Activated T-helper 1 cell treated with Interleukin-2 at 50 U/mL for 16 hours (primary cell): ENCODE measurements at regions not wholly inside any gene's neighbourhood (a gene's known extent, or its start where the extent isn't known, plus 50 kb on each side); places are given as distances from the start of the nearest gene placed in this dataset.
A peak's percentile ranks its signal among the peaks of the same experiment; 100 is the strongest.
"Not testable (repeated sequence)": the region's sequence is repeated elsewhere in the genome, so short reads cannot be mapped to it uniquely, and the experiment has no call there.

Experiments used
- DNase-seq: peaks from one replicate; pipeline ENCODE4 v3.0.0-alpha.2; 2020; ENCODE audit warnings: low read depth

DNA sequence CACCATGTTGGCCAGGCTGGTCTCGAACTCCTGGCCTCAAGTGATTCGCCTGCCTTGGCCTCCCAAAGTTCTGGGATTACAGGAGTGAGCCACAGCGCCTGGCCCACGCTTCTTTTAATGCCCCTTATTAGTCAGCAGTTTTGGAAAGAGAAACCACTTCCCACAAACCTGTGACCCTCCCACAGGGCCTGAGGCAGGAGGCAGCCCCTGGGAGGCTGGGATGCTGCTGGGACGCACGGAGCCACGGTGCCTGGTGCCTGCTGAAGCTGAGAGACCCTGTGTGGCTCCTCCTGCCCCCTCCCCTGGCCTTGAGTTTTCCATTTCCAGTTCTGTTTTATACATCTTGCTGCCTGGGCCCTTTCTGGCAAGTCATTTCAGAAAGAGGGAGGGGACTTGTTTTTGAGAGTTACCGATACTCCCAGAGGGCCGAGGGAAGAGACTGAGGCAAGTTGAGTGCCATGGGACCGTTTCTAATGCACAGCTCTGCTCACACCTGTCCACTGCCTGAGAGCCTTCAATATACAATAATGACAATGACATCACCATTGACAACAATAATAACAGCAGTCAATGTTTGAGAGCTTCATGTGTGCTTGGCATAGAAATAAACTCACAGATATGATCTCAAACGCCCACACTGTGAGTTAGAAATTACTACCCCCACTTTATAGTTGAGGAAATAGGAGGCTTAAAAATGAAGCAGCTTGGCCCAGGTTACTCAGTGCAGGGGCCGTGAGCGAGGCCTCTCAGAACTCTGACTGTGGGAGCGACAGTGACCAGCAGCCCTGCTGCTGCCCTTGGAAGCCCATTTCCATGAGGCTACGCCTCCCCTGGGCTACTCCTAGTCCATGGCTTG lies 78.1 kb upstream of the YWHAQ start:
- no peak for DNase-seq

DNA sequence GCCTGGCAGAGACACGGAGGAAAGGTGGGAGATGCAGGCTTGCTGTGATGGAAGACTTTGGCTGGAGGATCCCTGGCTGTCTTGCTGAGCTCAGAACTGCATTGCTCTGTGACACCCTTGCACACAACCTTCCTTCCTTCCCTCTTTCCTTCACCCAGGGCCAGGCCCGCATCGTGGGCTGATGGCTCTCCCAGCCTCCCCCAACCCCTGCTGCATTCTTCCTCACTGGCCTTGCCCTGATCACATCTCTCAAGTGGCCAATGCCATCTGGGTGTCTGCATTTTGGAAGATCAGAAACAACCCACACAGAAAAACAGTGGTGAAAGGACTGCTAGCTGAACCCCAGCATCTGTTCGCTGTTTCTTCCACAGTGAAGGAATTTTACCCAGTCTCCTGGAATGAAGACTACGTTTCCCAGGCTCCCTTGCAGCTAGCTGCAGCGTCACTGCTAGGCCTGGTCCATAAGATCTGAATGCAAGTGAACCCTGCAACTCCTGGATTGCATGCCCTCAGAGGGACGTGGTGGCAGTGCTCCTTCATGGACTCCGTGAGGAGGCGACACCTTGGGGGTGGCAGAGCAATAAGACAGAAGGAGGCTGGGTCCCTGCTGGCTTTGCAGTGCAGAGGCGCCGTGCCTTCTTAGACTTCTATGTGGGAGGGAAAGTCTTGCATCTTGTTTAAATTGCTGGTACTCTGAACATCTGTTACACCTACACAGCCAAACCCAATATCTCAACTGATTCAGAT lies 78.9 kb upstream of the YWHAQ start:
- no peak for DNase-seq

DNA sequence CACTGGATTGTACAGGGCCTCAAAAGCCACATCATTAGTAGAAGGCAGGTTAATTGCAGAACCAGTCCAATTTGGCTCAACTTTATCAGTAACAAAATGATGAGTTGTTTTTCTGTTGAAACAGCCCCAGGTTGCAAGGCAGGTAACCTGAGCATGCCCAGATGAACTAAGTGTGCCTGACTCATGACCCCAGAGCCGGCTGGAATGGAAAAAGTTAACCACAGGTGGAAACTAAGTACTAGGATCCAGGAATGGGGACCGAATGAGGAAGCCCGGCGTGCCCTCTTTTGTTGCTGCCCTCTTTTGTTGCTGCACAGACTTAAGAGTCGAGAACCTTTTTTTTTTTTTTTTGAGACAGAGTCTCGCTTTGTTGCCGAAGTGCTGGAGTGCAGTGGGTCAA lies 79.5 kb upstream of the YWHAQ start:
- no peak for DNase-seq

DNA sequence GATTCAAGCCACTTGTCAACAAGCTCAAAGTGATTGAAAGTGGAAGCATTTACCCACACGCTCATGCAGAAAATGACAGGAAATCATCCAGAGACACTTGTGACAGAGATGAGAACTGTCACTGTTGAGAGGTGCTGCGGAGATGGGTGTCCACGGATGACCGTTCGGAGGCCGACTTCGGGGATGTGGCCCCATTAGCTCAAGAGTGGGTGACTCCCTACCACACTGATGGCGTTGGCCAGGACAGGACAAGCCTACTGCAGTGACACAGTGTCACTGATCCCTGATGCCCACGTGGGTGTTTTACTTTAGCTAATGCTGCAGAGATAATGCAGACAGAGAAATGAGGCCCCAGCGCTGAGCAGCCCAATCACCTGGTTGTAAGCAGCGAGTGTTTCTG lies 81.5 kb upstream of the YWHAQ start:
- no peak for DNase-seq

DNA sequence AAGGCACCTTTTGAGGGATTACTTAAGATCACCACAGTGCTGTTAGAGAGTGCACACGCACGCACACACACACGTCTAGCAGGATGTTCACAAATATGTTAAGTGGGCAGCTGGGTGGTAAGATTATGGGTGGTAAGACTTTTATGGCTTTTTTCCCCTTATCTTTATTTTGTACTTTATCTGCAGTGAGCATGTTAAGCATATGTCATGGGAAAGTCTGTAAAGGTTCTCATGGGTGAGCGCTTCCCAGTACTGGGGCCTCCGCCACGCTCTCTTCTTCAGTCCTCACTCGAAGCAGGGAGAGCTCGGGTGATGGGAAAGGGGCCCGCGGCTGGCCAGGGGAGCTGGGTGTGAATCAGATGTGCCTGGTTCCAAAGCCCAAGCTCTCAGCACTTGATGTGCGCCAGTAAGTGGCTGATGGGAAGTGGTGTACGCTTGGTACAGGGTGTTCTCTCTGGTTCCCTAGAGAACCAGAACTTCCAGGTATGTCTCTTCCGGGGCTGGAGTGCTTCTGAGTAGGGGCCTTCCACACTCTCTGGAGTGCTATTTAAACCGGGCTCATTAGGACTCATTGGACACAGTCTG lies 83.9 kb upstream of the YWHAQ start:
- no peak for DNase-seq

DNA sequence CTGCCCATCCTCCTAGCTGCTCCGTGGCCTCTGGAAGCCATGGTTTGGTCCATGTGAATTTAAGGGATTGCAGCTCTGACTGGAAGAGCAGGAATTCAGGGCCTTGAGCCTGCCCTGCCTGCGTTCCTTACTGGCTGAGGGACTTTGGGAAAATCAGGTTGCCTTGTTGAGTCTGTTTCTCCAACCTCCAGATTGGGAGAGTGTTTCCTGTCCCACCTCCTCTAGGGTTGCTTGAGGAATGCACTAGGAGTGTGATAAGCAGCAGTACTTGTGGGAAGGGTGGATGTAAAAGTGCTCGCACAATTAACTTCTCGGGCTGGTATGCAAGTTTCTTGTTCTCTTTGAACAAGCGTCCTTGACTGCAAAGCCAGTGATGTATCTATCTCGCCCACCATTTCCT lies 84.4 kb upstream of the YWHAQ start:
- no peak for DNase-seq

DNA sequence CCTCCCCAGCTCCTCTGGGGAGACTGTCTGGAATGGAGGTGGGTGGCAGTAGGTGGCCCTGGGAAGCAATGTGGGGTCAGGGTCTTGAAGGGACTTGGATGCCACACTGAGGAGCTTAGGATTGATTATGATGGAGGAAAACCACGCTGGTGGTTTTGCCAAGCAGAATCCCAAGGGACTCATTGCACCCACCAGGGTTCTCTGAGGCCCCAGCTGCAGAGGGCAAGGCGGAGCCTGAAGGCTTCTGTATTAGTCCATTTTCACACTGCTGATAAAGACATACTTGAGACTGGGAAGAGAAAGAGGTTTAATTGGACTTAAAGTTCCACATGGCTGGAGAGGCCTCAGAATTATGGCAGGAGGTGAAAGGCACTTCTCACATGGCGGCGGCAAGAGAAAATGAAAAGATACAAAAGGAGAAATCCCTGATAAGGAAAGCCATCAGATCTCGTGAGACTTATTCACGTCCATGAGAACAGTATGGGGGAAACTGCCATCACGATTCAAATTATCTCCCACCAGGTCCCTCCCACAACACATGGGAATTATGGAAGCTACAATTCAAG lies 87.2 kb upstream of the YWHAQ start:
- no peak for DNase-seq

DNA sequence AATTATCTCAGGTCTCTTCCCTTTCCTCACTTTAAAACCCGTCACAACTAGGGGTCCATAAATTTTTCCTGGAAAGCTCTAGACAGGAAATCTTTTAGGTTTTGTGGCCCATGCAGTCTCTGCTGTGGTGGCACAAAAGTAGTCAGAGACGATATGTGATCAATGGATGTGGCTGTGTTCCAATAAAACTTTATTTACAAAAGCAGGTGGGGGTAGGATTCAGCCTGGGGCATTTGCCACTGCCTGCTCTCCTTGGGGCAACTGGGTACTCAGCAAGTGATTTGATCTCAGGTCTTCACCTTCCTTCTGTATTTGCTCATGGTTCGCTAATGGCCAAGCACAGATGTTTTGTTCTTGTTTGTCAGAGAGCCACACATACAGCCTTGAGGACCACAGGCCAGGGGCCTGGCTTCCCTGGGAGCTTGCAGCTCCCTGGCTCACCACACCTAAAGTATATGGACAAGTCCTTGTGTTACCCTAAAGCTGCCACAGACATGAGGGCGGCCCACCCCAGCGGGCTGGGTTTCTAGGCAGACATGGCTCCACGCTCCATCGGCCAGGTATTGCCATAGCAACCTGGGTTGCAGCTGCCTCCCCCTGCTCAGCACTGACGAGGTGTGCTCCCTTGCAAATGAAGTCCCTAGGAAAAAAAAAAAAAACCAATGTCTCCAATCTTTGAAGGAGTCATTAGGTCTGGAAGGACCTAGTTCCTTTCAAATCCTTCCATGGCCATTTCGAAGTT lies 89.7 kb upstream of the YWHAQ start:
- DNase-seq, result no peak

DNA sequence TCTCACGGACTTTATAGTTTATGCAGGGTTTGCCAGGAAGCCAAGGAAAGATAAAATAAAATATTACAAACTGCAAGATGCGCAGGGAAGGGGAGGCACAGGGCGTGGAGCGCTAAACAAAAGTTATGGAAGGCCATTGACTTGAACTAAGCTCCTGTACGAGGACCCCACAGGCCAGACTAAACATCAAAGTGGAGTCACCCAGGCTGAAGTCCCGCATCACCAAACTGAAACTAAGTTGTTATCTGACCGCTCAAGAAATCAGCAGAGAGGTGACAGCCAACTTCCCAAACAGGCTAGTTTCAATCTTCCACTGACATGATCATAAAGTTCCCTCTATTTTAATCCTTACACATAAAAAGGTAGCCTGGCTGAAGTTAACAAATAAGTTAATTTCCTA lies 90.5 kb upstream of the YWHAQ start:
- no peak for DNase-seq

DNA sequence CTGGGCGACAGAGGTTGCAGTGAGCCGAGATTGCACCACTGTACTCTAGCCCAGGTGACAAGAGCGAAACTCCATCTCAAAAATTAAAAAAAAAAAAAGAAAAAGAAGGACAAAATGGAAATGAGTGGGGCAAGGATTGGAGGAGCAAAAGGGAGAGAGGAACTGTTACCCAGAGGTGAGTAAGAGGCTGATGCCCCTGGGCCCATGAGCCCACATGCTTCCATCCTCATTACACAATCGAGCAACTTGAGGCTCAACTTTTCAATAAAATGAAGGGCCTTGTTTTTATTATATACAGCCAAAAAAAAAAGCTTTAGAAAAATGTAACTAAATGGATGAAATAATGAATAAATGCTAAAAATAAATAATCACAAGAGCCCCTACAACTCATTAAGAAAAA lies 91.7 kb upstream of the YWHAQ start:
- no peak for DNase-seq

DNA sequence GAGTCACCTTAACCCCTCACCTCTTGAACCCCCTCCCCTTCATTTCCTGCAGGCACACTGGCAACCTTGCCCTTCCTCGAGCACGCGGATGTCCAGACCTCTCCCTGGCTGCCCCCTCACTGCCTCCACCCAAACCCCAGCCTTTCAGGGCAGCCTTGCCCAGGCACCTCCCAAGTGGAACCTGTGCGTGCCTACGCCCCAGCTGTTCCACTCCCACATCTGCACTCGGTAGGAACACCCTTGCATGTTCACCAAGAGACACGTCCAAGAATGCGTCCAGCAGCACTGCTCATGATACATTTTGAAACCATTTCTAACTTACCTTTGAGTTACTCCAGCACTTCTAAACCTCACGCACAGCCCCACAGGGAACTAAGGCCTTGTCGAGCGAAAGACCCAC lies 93.8 kb upstream of the YWHAQ start:
- DNase-seq, result no peak

DNA sequence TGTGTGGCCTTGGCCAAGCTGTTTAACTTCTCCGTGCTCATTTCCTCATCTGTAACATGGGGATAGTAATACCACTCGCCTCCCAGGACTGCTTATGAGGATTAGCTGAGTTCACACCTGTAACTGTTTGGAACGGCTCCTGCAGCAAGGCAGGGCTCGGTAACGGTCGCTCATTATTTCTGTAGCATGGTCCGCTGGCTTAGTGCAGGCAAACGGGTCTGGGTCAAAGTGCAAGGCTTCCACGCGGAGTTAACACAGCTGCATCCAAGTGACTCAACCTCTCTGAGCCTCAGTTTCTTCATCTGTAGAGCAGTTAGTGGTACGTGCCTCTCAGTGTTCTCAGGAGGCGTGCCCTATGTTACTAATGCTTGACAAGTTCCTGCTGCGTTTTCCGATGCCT lies 94.3 kb upstream of the YWHAQ start:
- no peak for DNase-seq

DNA sequence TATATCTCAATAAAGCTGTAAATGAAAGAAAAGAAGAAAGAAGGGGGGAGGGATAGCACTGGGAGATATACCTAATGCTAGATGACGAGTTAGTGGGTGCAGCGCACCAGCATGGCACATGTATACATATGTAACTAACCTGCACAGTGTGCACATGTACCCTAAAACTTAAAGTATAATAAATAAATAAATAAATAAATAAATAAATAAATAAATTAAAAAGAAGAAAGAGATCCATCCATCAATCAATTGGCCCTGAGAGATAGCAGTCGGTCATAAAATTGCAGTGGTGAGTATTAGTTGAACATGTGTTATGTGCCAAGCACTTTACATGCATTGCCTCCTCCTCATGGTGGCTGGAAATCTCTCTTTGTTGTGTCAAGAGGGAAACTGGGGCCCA lies 95.2 kb upstream of the YWHAQ start:
- not testable (repeated sequence) for DNase-seq

DNA sequence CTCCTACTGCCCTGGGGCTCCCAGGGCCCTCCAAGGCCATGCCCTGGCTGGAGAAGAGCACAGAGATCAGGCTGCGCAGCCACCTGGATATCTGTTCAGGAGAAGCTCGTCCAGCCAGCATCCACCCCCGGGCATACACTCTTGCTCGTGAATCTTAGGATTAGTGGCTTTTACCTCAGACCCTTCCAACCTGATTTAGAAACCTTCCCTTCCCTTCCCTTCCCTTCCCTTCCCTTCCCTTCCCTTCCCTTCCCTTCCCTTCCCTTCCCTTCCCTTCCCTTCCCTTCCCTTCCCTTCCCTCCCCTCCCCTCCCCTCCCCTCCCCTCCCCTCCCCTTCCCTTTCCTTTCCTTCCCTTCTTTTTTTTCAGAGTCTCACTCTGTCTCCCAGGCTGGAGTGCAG lies 99.7 kb upstream of the YWHAQ start:
- DNase-seq, result not testable (repeated sequence)

DNA sequence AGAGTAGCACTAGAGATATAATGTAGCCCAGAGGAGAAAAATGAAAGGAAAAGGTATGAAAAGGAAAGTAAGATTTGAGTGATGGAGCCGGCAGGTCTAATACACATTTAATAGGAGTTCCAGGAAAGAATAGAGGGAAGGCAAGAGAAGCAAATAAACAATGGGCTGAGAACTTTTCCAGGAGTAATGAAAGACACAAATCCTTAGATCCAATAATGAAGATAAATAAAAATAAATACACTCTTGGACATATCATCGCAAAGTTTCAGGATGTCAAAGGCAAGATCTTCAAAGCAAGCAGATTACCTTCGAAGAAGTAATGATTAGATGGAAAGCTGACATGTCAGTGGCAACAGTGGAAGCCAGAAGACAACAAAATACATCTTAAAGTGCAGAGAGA lies 102.0 kb upstream of the YWHAQ start:
- DNase-seq, result no peak

DNA sequence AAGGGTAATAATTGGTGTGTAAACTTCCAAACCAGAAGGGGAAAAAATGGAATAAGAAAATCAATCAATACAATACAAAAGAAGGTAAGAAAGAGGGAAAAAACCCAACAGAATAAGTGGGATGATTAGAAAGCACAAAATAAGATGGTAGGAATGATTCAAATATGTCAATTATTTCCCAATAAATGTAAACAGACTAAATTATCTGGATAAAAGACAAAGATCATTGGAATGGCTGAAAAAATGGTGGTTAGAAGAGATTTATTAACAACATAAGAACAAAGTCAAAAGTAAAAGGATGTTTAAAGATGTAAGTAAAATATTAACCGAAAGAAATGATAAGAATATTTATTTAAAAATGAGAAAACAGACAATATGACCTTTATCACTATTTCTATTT lies 103.5 kb upstream of the YWHAQ start:
- DNase-seq, result no peak

DNA sequence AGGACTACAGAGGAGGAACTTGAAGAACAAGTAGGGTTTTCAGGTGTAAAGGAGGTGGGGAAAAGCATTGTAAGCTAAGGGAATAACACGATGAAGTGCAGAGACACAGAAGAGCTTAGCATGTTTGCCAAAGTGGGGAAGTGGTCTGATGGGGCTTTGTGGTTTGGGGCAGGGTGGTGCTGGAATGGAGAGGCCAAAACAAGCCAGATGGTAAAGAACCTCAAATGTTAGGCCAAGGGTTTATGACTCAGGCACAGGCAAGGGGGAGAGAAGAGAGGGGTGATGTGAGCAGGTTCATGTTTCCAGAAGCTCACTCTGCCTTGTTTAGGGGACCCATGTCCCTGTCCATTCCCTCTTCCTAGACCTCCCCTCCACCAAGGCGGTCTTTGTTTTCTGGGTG lies 104.5 kb upstream of the YWHAQ start:
- peak; percentile 17 for DNase-seq

DNA sequence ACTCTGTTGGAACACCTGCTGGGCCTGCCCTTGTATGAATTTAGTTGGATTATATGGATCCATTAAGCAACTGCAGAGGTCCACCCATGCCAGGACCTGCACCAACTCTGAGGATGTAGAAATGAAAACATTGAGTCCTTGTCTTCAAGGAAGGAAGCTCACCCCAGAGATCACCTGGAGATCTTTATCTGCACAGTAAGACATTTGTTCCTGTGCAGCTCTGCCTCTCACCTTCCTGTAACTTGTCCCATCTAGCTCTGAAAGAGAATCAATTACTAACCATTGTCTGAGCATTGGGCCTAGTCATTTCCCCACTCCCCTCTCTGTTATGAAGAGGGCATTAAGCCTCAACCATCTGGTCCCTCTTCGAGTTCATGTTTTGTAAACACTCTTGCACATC lies 105.2 kb upstream of the YWHAQ start:
- no peak for DNase-seq

DNA sequence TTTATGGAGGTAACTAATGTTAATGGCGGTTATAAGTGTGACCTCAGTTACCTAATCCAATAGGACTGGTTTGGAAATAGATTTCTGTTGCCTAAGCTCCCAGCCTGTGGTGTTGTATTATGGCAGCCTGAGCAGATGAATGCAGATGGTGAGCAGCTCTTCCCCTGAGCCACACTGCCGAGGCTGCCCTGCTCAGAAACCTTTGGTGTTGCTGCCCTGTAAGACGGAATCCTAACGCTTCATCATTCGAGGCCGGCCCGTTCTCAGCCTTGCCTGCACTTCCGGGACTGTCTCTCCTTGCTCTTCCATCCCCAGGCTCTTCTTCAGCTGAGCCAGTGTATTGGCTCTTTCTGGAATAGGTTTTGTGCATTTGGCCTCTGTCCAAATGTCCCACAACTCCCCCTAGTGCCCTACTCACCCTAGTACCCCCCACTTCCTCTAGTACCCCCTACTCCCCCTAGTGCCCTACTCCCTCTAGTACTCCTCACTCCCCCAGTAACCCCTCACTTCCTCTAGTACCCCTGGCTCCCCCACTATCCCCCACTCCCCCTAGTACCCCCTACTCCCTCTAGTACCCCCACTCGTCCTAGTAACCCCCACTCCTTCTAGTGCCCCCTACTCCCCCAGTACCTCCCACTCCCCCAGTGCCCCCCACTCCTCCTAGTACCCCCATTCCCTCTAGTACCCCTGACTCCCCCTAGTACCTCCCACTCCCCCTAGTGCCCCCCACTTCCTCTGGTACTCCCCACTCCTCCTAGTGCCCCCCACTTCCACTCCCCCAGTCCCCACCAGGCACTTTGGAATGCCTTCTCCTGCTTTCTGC lies 106.0 kb upstream of the TAF1B start:
- DNase-seq, result no peak

DNA sequence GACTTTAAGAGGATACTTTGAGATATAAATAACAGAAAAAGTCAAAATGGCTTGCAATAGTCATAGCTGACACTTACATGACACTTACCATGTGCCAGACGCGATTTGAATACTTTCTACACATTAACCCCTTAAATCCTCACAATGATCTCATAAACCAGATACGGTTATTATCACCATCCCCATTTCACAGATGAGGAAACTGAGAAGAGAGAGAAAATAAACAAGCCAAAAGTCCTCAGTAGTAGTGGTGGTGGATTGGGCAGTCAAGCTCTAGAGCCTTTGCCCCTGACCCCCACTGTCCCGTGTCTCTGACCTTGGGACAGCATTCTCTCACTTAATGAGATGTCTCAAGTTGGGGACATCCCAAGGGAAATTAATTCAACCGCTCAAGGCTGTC lies 105.2 kb upstream of the TAF1B start:
- no peak for DNase-seq
